Forelimb muscle (tissue), 1 donor: ENCODE measurements at regions not wholly inside any gene's neighbourhood (a gene's known extent, or its start where the extent isn't known, plus 50 kb on each side); places are given as distances from the start of the nearest gene placed in this dataset.
"Not testable (repeated sequence)": the region's sequence is repeated elsewhere in the genome, so short reads cannot be mapped to it uniquely, and the experiment has no call there.

Experiments
- DNase-seq: peaks from one replicate; pipeline ENCODE4 v3.0.0-alpha.2; 2013; ENCODE audit warnings: low read depth

GRCh38 chr9:3773362-3774060 lies 247.7 kb upstream of the RFX3 start:
- DNase-seq, result no peak

GRCh38 chr9:3769646-3770045 lies 243.8 kb upstream of the RFX3 start:
- no peak for DNase-seq

- DNase-seq, result no peak
These were observed 243.1 kb upstream of the RFX3 start for GRCh38 chr9:3768712-3769457.

- no peak for DNase-seq
These were observed 242.5 kb upstream of the RFX3 start for GRCh38 chr9:3768286-3768685.

- DNase-seq, result no peak
These were observed 236.3 kb upstream of the RFX3 start for GRCh38 chr9:3762076-3762475.

- no peak for DNase-seq
These were observed 234.2 kb upstream of the RFX3 start for GRCh38 chr9:3760031-3760430.

- DNase-seq, result no peak
These were observed 233.2 kb upstream of the RFX3 start for GRCh38 chr9:3758816-3759576.

- no peak for DNase-seq
These were observed 230.3 kb upstream of the RFX3 start for GRCh38 chr9:3756071-3756470.

GRCh38 chr9:3751125-3751758 lies 225.4 kb upstream of the RFX3 start:
- no peak for DNase-seq

- DNase-seq, result no peak
These were observed 224.5 kb upstream of the RFX3 start for GRCh38 chr9:3750321-3750720.

GRCh38 chr9:3746296-3747275 lies 220.8 kb upstream of the RFX3 start:
- DNase-seq, result no peak

GRCh38 chr9:3743901-3744413 lies 218.2 kb upstream of the RFX3 start:
- no peak for DNase-seq

- no peak for DNase-seq
These were observed 216.8 kb upstream of the RFX3 start for GRCh38 chr9:3742586-3742985.

- no peak for DNase-seq
These were observed 215.9 kb upstream of the RFX3 start for GRCh38 chr9:3741729-3742128.

GRCh38 chr9:3740690-3741419 lies 215.1 kb upstream of the RFX3 start:
- DNase-seq, result no peak

GRCh38 chr9:3736161-3736560 lies 210.4 kb upstream of the RFX3 start:
- DNase-seq, result no peak

GRCh38 chr9:3735251-3735650 lies 209.4 kb upstream of the RFX3 start:
- DNase-seq, result no peak

GRCh38 chr9:3733527-3734262 lies 207.9 kb upstream of the RFX3 start:
- not testable (repeated sequence) for DNase-seq

- DNase-seq, result no peak
These were observed 207.2 kb upstream of the RFX3 start for GRCh38 chr9:3733039-3733408.
